HG03565 (cell line): ENCODE measurements at regions not wholly inside any gene's neighbourhood (a gene's known extent, or its start where the extent isn't known, plus 50 kb on each side); places are given as distances from the start of the nearest gene placed in this dataset.
"Not testable (repeated sequence)": the region's sequence is repeated elsewhere in the genome, so short reads cannot be mapped to it uniquely, and the experiment has no call there.

ENCODE experiments used
- ATAC-seq: cut with Tn5 transposase; IDR thresholded peaks from one replicate; pipeline ENCODE4 v1.9.1; 2021; ENCODE audit warnings: mild to moderate bottlenecking, moderate library complexity; ENCODE audit not compliant: unreplicated experiment

GRCh38 chr1:173394813-173395212 is 82.3 kb upstream of the PRDX6 start:
- ATAC-seq = not testable (repeated sequence)

- no peak for ATAC-seq
Observed at GRCh38 chr1:173395762-173396161, 81.4 kb upstream of the PRDX6 start.

GRCh38 chr1:173400387-173400995 is 76.6 kb upstream of the PRDX6 start:
- ATAC-seq = no peak

GRCh38 chr1:173403996-173404395 is 73.1 kb upstream of the PRDX6 start:
- no peak for ATAC-seq

GRCh38 chr1:173405281-173405680 is 71.9 kb upstream of the PRDX6 start:
- no peak for ATAC-seq

GRCh38 chr1:173405834-173406233 is 71.3 kb upstream of the PRDX6 start:
- ATAC-seq = no peak

- ATAC-seq = no peak
Observed at GRCh38 chr1:173406783-173407230, 70.3 kb upstream of the PRDX6 start.

- no peak for ATAC-seq
Observed at GRCh38 chr1:173407846-173408245, 69.3 kb upstream of the PRDX6 start.

GRCh38 chr1:173408886-173409285 is 68.2 kb upstream of the PRDX6 start:
- no peak for ATAC-seq

GRCh38 chr1:173409613-173410012 is 67.5 kb upstream of the PRDX6 start:
- no peak for ATAC-seq

GRCh38 chr1:173410133-173410793 is 66.9 kb upstream of the PRDX6 start:
- ATAC-seq = peak; percentile 0

- ATAC-seq = peak; percentile 34
Observed at GRCh38 chr1:173410794-173411236, 66.3 kb upstream of the PRDX6 start.

- ATAC-seq = no peak
Observed at GRCh38 chr1:173411835-173412742, 65.0 kb upstream of the PRDX6 start.

GRCh38 chr1:173413271-173413707 is 63.8 kb upstream of the PRDX6 start:
- no peak for ATAC-seq

GRCh38 chr1:173414136-173414535 is 63.0 kb upstream of the PRDX6 start:
- ATAC-seq = peak; percentile 29

GRCh38 chr1:173414539-173415226 is 62.5 kb upstream of the PRDX6 start:
- no peak for ATAC-seq

- peak; percentile 33 for ATAC-seq
Observed at GRCh38 chr1:173415490-173415889, 61.6 kb upstream of the PRDX6 start.

- ATAC-seq = no peak
Observed at GRCh38 chr1:173415905-173416450, 61.2 kb upstream of the PRDX6 start.

- no peak for ATAC-seq
Observed at GRCh38 chr1:173417563-173417962, 59.6 kb upstream of the PRDX6 start.

- ATAC-seq = peak; percentile 27
Observed at GRCh38 chr1:173418107-173418985, 58.8 kb upstream of the PRDX6 start.
